Caco-2 (cell line): ENCODE measurements at regions not wholly inside any gene's neighbourhood (a gene's known extent, or its start where the extent isn't known, plus 50 kb on each side); places are given as distances from the start of the nearest gene placed in this dataset.

Experiments used
- BruUV-seq: library from RNA; stranded (reverse); fragments of 400-500 nt; replicated peaks from 2 replicates; lab custom pipeline; 2021; lab: Mats Ljungman, UMichigan
- CTCF ChIA-PET: fragments of 300-600 bp; sonication (Branson Sonifier 250); formaldehyde crosslinking; loops from one replicate; lab custom pipeline; 2022; ENCODE audit warnings: antibody characterized with exemption; lab: Charles Lee
- POLR2A ChIA-PET: fragments of 300-600 bp; sonication (Branson Sonifier 250); formaldehyde crosslinking; loops from one replicate; lab custom pipeline; 2022; ENCODE audit warnings: antibody characterized with exemption; lab: Charles Lee
- DNase-seq, 2 experiments: peaks; one replicate each; pipeline versions ENCODE4 v3.0.0 to v3.0.0-alpha.2; 2020 to 2022
- H3K27me3 ChIP-seq: replicated peaks from 2 replicates; pipeline ENCODE4 v1.6.0; 2011; ENCODE audit warnings: low read length; ENCODE audit not compliant: control insufficient read depth, insufficient read depth
- H3K36me3 ChIP-seq: 2 replicates; pipeline ENCODE4 v1.5.1; 2011; ENCODE audit warnings: low read length; ENCODE audit not compliant: control insufficient read depth, insufficient read depth
- H3K4me1 ChIP-seq: fragments of 250-450 bp; sonication (Bioruptor Pico); 2 replicates; pipeline ENCODE4 v1.5.1; 2020; ENCODE audit warnings: mild to moderate bottlenecking
- H3K4me3 ChIP-seq: 2 replicates; pipeline ENCODE4 v1.5.1; 2011; ENCODE audit warnings: low read depth, mild to moderate bottlenecking, control low read depth, low read length
- H3K9me3 ChIP-seq: fragments of 250-450 bp; sonication (Bioruptor Pico); 2 replicates; pipeline ENCODE4 v1.5.1; 2020; ENCODE audit warnings: mild to moderate bottlenecking, moderate library complexity
- H3K27ac Mint-ChIP-seq: one replicate; pipeline ENCODE4 v1.8.0; 2022; ENCODE audit warnings: mixed read lengths; ENCODE audit not compliant: unreplicated experiment
- H3K27me3 Mint-ChIP-seq: one replicate; pipeline ENCODE4 v1.8.0; 2022; ENCODE audit warnings: mixed read lengths; ENCODE audit not compliant: insufficient read depth, unreplicated experiment
- H3K36me3 Mint-ChIP-seq: one replicate; pipeline ENCODE4 v1.8.0; 2022; ENCODE audit warnings: mild to moderate bottlenecking, mixed read lengths; ENCODE audit not compliant: insufficient read depth, unreplicated experiment
- H3K4me1 Mint-ChIP-seq: one replicate; pipeline ENCODE4 v1.8.0; 2022; ENCODE audit warnings: low read depth, mixed read lengths; ENCODE audit not compliant: unreplicated experiment
- H3K4me3 Mint-ChIP-seq: one replicate; pipeline ENCODE4 v1.8.0; 2022; ENCODE audit warnings: mild to moderate bottlenecking, moderate library complexity, mixed read lengths; ENCODE audit not compliant: unreplicated experiment
- H3K9me3 Mint-ChIP-seq: one replicate; pipeline ENCODE4 v1.8.0; 2022; ENCODE audit warnings: mixed read lengths; ENCODE audit not compliant: unreplicated experiment
- intact Hi-C: fragments of 100-400 bp; cut with micrococcal nuclease; formaldehyde crosslinking; loops from one replicate; pipeline ENCODE4 v1.10.0; 2022; ENCODE audit not compliant: unreplicated experiment
- TF ChIP-seq, protein P1 (sequence below), 2 experiments: fragments of 200-600 bp in 1 of 2; IDR thresholded peaks; 1 replicate in 1 of 2; 2 replicates in 1 of 2; pipeline versions ENCODE4 v1.5.1 to v1.8.0; 2011 to 2022; ENCODE audit warnings: antibody characterized with exemption in 1 of 2, control low read depth in 1 of 2, inconsistent platforms in 1 of 2, low read depth in 1 of 2, low read length in 1 of 2, mild to moderate bottlenecking in 1 of 2, moderate library complexity in 1 of 2; ENCODE audit not compliant: insufficient read depth in 1 of 2, severe bottlenecking in 1 of 2, unreplicated experiment in 1 of 2

DNA sequence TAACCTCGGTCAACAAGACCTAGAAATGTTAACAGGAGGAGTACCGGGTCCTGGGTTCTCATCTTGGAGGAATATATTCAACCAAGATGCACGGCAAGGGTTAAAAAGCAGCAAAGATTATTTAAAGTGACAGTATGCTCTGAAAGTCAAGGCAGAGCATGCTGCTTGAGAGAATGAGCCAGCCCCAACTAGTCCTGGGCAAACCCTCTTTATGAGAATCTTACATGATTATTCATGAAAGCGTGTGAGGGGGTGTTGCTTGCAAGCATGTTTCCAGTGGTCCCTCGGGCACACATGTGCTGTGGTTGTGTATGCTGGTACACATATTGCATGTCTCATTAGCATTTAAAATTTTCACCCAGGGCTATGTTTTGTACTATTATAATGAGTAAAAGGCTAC is 1445.6 kb downstream of the SI start:
- no peak overlapping the region for H3K4me3 Mint-ChIP-seq
- intact Hi-C loops = no loop called here
- CTCF ChIA-PET = no interaction called here
- no peaks in the 10 kb centered on the region for H3K4me1 Mint-ChIP-seq
- H3K27me3 Mint-ChIP-seq = no peaks in the 10 kb centered on the region
- Histone ChIP-seq H3K9me3 (no peaks in the 10 kb centered on the region), H3K4me1 (no peaks in the 10 kb centered on the region), H3K4me3 (no peak overlapping the region), H3K36me3 (no peaks in the 10 kb centered on the region), H3K27me3 (no peaks in the 10 kb centered on the region)
- DNase-seq = no peak
- H3K36me3 Mint-ChIP-seq = no peaks in the 10 kb centered on the region
- POLR2A ChIA-PET = no interaction called here
- no TSS peak for BruUV-seq
- H3K9me3 Mint-ChIP-seq = no peaks in the 10 kb centered on the region
- no peak overlapping the region for H3K27ac Mint-ChIP-seq
- TF ChIP-seq, protein P1, sequence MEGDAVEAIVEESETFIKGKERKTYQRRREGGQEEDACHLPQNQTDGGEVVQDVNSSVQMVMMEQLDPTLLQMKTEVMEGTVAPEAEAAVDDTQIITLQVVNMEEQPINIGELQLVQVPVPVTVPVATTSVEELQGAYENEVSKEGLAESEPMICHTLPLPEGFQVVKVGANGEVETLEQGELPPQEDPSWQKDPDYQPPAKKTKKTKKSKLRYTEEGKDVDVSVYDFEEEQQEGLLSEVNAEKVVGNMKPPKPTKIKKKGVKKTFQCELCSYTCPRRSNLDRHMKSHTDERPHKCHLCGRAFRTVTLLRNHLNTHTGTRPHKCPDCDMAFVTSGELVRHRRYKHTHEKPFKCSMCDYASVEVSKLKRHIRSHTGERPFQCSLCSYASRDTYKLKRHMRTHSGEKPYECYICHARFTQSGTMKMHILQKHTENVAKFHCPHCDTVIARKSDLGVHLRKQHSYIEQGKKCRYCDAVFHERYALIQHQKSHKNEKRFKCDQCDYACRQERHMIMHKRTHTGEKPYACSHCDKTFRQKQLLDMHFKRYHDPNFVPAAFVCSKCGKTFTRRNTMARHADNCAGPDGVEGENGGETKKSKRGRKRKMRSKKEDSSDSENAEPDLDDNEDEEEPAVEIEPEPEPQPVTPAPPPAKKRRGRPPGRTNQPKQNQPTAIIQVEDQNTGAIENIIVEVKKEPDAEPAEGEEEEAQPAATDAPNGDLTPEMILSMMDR (IDR thresholded peaks at IDR 0.05; ENCODE audit: insufficient read depth in 1 of 2, low read depth in 1 of 2, low read length in 1 of 2, severe bottlenecking in 1 of 2, unreplicated experiment in 1 of 2) = no peak

DNA sequence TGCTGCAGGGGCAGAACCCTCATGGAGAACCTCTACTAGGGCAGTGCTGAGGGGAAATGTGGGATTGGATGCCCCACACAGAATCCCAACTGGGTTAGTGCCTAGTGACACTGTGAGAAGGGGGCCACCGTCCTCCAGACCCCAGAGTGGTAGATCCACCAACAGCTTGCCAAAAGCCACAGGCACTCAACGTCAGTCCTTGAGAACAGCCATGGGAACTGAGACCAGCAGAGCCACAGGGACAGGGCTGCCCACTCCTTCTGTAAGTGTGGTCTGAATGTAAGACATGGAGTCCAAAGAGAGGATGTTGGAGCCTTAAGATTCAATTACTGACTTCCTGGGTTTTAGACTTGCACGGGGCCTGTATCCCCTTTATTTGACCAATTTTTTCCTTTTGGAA is 1451.5 kb downstream of the SI start:
- TF ChIP-seq, protein P1 (IDR thresholded peaks at IDR 0.05; ENCODE audit: insufficient read depth in 1 of 2, low read depth in 1 of 2, low read length in 1 of 2, severe bottlenecking in 1 of 2, unreplicated experiment in 1 of 2) = no peak
- no peak for DNase-seq
- POLR2A ChIA-PET = no interaction called here
- no peaks in the 10 kb centered on the region for H3K4me1 Mint-ChIP-seq
- H3K27me3 Mint-ChIP-seq = no peaks in the 10 kb centered on the region
- no peaks in the 10 kb centered on the region for H3K9me3 Mint-ChIP-seq
- H3K36me3 Mint-ChIP-seq = no peaks in the 10 kb centered on the region
- no peaks in the 10 kb centered on the region for H3K36me3 ChIP-seq
- H3K4me3 ChIP-seq = no peak overlapping the region
- CTCF ChIA-PET = no interaction called here
- H3K27ac Mint-ChIP-seq = no peak overlapping the region
- no peaks in the 10 kb centered on the region for H3K4me1 ChIP-seq
- intact Hi-C loops = no loop called here
- BruUV-seq = no TSS peak
- no peak overlapping the region for H3K4me3 Mint-ChIP-seq
- no peaks in the 10 kb centered on the region for H3K27me3 ChIP-seq
- no peaks in the 10 kb centered on the region for H3K9me3 ChIP-seq

DNA sequence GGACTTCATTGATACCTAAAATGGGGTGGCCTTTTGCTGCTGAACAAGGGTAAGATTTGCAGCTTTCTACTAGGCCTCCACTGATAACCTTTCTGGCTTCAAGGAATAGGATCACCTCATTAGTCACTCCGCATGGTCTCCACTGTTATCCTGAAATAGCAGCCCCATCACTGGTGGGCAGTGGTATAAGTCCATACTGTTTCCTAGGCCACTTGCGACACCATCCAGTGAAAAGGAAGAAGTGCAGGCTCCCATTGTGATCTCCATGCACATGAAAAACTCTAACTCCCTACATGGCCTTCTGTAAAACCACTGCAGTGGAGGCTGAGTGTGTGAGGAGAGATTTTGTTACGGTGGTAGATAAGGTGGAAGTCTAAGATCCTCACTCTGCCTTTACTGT is 1455.9 kb downstream of the SI start:
- H3K4me3 Mint-ChIP-seq = no peak overlapping the region

More for the DNA sequence above, 1455.9 kb downstream of the SI start:
- H3K9me3 Mint-ChIP-seq = no peaks in the 10 kb centered on the region
- POLR2A ChIA-PET = no interaction called here
- no peaks in the 10 kb centered on the region for H3K36me3 Mint-ChIP-seq
- no peaks in the 10 kb centered on the region for H3K27me3 Mint-ChIP-seq
- DNase-seq = peak; percentile 38 to 45
- Histone ChIP-seq H3K4me3 (no peak overlapping the region), H3K9me3 (no peaks in the 10 kb centered on the region), H3K4me1 (no peaks in the 10 kb centered on the region), H3K27me3 (no peaks in the 10 kb centered on the region), H3K36me3 (no peaks in the 10 kb centered on the region)
- intact Hi-C loops = loop anchor here (1.0 kb wide), 2 partner anchors 146 to 565 kb away; no protein-coding TSS in a partner anchor
- H3K4me1 Mint-ChIP-seq = no peaks in the 10 kb centered on the region
- H3K27ac Mint-ChIP-seq = no peak overlapping the region
- BruUV-seq = no TSS peak
- CTCF ChIA-PET = no interaction called here
- TF ChIP-seq, protein P1 (IDR thresholded peaks at IDR 0.05; ENCODE audit: insufficient read depth in 1 of 2, low read depth in 1 of 2, low read length in 1 of 2, severe bottlenecking in 1 of 2, unreplicated experiment in 1 of 2) = peak; percentile 30 to 72
